Suprapubic skin (tissue), 3 donors: ENCODE measurements at regions not wholly inside any gene's neighbourhood (a gene's known extent, or its start where the extent isn't known, plus 50 kb on each side); places are given as distances from the start of the nearest gene placed in this dataset.

Experiments
- CTCF ChIP-seq, 2 donors: fragments of 200-600 bp in 1 of 2; fragments of 450-650 bp in 1 of 2; sonication (generic) in 1 of 2; IDR thresholded peaks; one replicate each; pipeline ENCODE4 v1.5.1; 2016 to 2019; ENCODE audit warnings: antibody characterized with exemption in 2 of 2, mild to moderate bottlenecking in 1 of 2, moderate library complexity in 1 of 2
- POLR2AphosphoS5 ChIP-seq, 3 donors: sonication (generic); formaldehyde crosslinking; IDR thresholded peaks; one replicate each; pipeline ENCODE4 v1.6.1; 2017; ENCODE audit warnings: antibody characterized with exemption in 3 of 3

GRCh38 chr7:17532861-17533404 lies 234.5 kb downstream of the AHR start:
- TF ChIP-seq CTCF (IDR thresholded peaks at IDR 0.05) (no peak), POLR2AphosphoS5 (IDR thresholded peaks at IDR 0.05) (no peak)
